H9 (cell line): ENCODE measurements at regions not wholly inside any gene's neighbourhood (a gene's known extent, or its start where the extent isn't known, plus 50 kb on each side); places are given as distances from the start of the nearest gene placed in this dataset.
"Not testable (repeated sequence)": the region's sequence is repeated elsewhere in the genome, so short reads cannot be mapped to it uniquely, and the experiment has no call there.

ENCODE experiments used
- DNase-seq: peaks from one replicate; pipeline ENCODE4 v3.0.0-alpha.2; 2017
- H2AFZ ChIP-seq: one replicate; pipeline ENCODE4 v1.6.1; 2013; ENCODE audit warnings: mild to moderate bottlenecking, low read length, control low read depth, moderate library complexity
- H2AK5ac ChIP-seq: 2 replicates; pipeline ENCODE4 v1.6.1; 2013; ENCODE audit warnings: low read length, control low read depth, mixed read lengths; ENCODE audit not compliant: insufficient read length
- H2BK120ac ChIP-seq: one replicate; pipeline ENCODE4 v1.6.1; 2013; ENCODE audit warnings: low read depth, mild to moderate bottlenecking, low read length, control low read depth, inconsistent platforms; ENCODE audit not compliant: poor library complexity, severe bottlenecking
- H2BK12ac ChIP-seq: 2 replicates; pipeline ENCODE4 v1.6.1; 2013; ENCODE audit warnings: low read length, control low read depth, mixed read lengths, low read depth; ENCODE audit not compliant: insufficient read length
- H2BK15ac ChIP-seq: 2 replicates; pipeline ENCODE4 v1.6.1; 2013; ENCODE audit warnings: low read depth, low read length, control low read depth
- H2BK20ac ChIP-seq: one replicate; pipeline ENCODE4 v1.6.1; 2013; ENCODE audit warnings: low read depth, mild to moderate bottlenecking, low read length, control low read depth, inconsistent platforms; ENCODE audit not compliant: poor library complexity, severe bottlenecking
- H2BK5ac ChIP-seq: 2 replicates; pipeline ENCODE4 v1.6.1; 2013; ENCODE audit warnings: low read length, control low read depth, mixed read lengths; ENCODE audit not compliant: insufficient read length
- H3K14ac ChIP-seq: 2 replicates; pipeline ENCODE4 v1.6.1; 2013; ENCODE audit warnings: low read length, control low read depth; ENCODE audit not compliant: insufficient read depth
- H3K18ac ChIP-seq: 2 replicates; pipeline ENCODE4 v1.6.1; 2013; ENCODE audit warnings: low read depth, mild to moderate bottlenecking, mixed read lengths, low read length, control low read depth; ENCODE audit not compliant: insufficient read length
- H3K23ac ChIP-seq: 2 replicates; pipeline ENCODE4 v1.6.1; 2013; ENCODE audit warnings: low read length, control low read depth, mixed read lengths, low read depth; ENCODE audit not compliant: insufficient read length
- H3K23me2 ChIP-seq: 2 replicates; pipeline ENCODE4 v1.6.1; 2013; ENCODE audit warnings: low read depth, mild to moderate bottlenecking, mixed read lengths, low read length, control low read depth; ENCODE audit not compliant: insufficient read length, poor library complexity, severe bottlenecking
- H3K27ac ChIP-seq: 2 replicates; pipeline ENCODE4 v1.5.1; 2013; ENCODE audit warnings: low read length, control low read depth, mixed read lengths, low read depth; ENCODE audit not compliant: insufficient read length
- H3K27me3 ChIP-seq: 2 replicates; pipeline ENCODE4 v1.6.1; 2013; ENCODE audit warnings: low read length, control low read depth, inconsistent platforms; ENCODE audit not compliant: insufficient read depth
- H3K4ac ChIP-seq: 2 replicates; pipeline ENCODE4 v1.6.1; 2013; ENCODE audit warnings: low read depth, mild to moderate bottlenecking, control low read depth, inconsistent platforms, low read length, moderate library complexity
- H3K4me1 ChIP-seq: 2 replicates; pipeline ENCODE4 v1.6.1; 2013; ENCODE audit warnings: low read length, control low read depth, inconsistent platforms; ENCODE audit not compliant: insufficient read depth
- H3K4me2 ChIP-seq: 2 replicates; pipeline ENCODE4 v1.6.1; 2013; ENCODE audit warnings: low read length, control low read depth, mixed read lengths; ENCODE audit not compliant: insufficient read length, insufficient read depth
- H3K56ac ChIP-seq: 2 replicates; pipeline ENCODE4 v1.6.1; 2013; ENCODE audit warnings: low read depth, mild to moderate bottlenecking, mixed read lengths, low read length, control low read depth; ENCODE audit not compliant: insufficient read length
- H3K79me1 ChIP-seq: 2 replicates; pipeline ENCODE4 v1.6.1; 2013; ENCODE audit warnings: low read depth, mild to moderate bottlenecking, moderate library complexity, low read length, control low read depth, inconsistent platforms; ENCODE audit not compliant: insufficient read depth, poor library complexity, severe bottlenecking
- H3K79me2 ChIP-seq: 2 replicates; pipeline ENCODE4 v1.6.1; 2013; ENCODE audit warnings: low read length, control low read depth, inconsistent platforms; ENCODE audit not compliant: insufficient read depth
- H3K9ac ChIP-seq: 2 replicates; pipeline ENCODE4 v1.6.1; 2013; ENCODE audit warnings: low read length, control low read depth, mixed read lengths; ENCODE audit not compliant: insufficient read length; ENCODE audit errors: extremely low read depth
- H3K9me3 ChIP-seq: one replicate; pipeline ENCODE4 v1.6.1; 2013; ENCODE audit warnings: low read depth, low read length, inconsistent platforms; ENCODE audit not compliant: control insufficient read depth
- H3T11ph ChIP-seq: one replicate; pipeline ENCODE4 v1.6.1; 2013; ENCODE audit warnings: mild to moderate bottlenecking, low read length, control low read depth, inconsistent platforms
- H4K20me1 ChIP-seq: one replicate; pipeline ENCODE4 v1.6.1; 2013; ENCODE audit not compliant: control insufficient read depth, insufficient read length, insufficient read depth
- H4K5ac ChIP-seq: 2 replicates; pipeline ENCODE4 v1.6.1; 2013; ENCODE audit warnings: low read depth, mild to moderate bottlenecking, mixed read lengths, low read length, control low read depth; ENCODE audit not compliant: insufficient read length
- H4K8ac ChIP-seq: replicated peaks from 2 replicates; pipeline ENCODE4 v1.6.1; 2013; ENCODE audit warnings: low read length, control low read depth, mixed read lengths, low read depth; ENCODE audit not compliant: insufficient read length
- H4K91ac ChIP-seq: 2 replicates; pipeline ENCODE4 v1.6.1; 2013; ENCODE audit warnings: low read depth, mild to moderate bottlenecking, moderate library complexity, mixed read lengths, low read length, control low read depth; ENCODE audit not compliant: insufficient read length
- H3K27ac Mint-ChIP-seq, 3 experiments: 2 replicates in 2 of 3; 3 replicates in 1 of 3; pipeline ENCODE4 v1.8.0; 2020 to 2021; ENCODE audit warnings: mixed read lengths in 3 of 3, mild to moderate bottlenecking in 1 of 3, moderate library complexity in 1 of 3
- H3K27me3 Mint-ChIP-seq: 2 replicates; pipeline ENCODE4 v1.8.0; 2021; ENCODE audit warnings: low read depth, mild to moderate bottlenecking, moderate library complexity, mixed read lengths
- H3K36me3 Mint-ChIP-seq, 3 experiments: 2 replicates in 2 of 3; 3 replicates in 1 of 3; pipeline ENCODE4 v1.8.0; 2020 to 2021; ENCODE audit warnings: low read depth in 3 of 3, mixed read lengths in 3 of 3; ENCODE audit not compliant: insufficient read depth in 1 of 3
- H3K4me1 Mint-ChIP-seq, 2 experiments: 2 replicates each; pipeline ENCODE4 v1.8.0; 2020; ENCODE audit warnings: mixed read lengths in 2 of 2
- H3K4me3 Mint-ChIP-seq, 2 experiments: 2 replicates in 1 of 2; 3 replicates in 1 of 2; pipeline ENCODE4 v1.8.0; 2020 to 2021; ENCODE audit warnings: mild to moderate bottlenecking in 2 of 2, mixed read lengths in 2 of 2, moderate library complexity in 1 of 2
- H3K9me3 Mint-ChIP-seq, 2 experiments: 2 replicates in 1 of 2; 3 replicates in 1 of 2; pipeline ENCODE4 v1.8.0; 2020; ENCODE audit warnings: mild to moderate bottlenecking in 2 of 2, mixed read lengths in 2 of 2, moderate library complexity in 1 of 2
- WGBS: extraction: QIAGEN DNeasy Blood & Tissue Kit; methylation state at CpG from one replicate; pipeline ENCODE4 v1.1.7; 2013; ENCODE audit warnings: missing lambda C conversion rate, low lambda C conversion rate, mixed read lengths; ENCODE audit not compliant: insufficient read length; ENCODE audit errors: extremely low coverage; 5-methylcytosine and 5-hydroxymethylcytosine counted together
- TF ChIP-seq, protein P1 (sequence below): fragments of 200-600 bp; sonication (generic); conservative IDR thresholded peaks from 3 replicates; pipeline ENCODE4 v1.8.0; 2021; ENCODE audit warnings: antibody characterized with exemption, mild to moderate bottlenecking

GRCh38 chr2:184455624-184456023, 142.7 kb upstream of the ZNF804A start:
- Histone ChIP-seq H3K14ac (no peak overlapping the region), H3K9ac (no peak overlapping the region), H4K91ac (no peak overlapping the region), H3K4me1 (no peaks in the 10 kb centered on the region), H2AK5ac (no peak overlapping the region), H4K20me1 (no peaks in the 10 kb centered on the region), H3K79me2 (no peaks in the 10 kb centered on the region), H3K4ac (no peak overlapping the region), H3K9me3 (no peaks in the 10 kb centered on the region), H3K79me1 (no peaks in the 10 kb centered on the region), H2AFZ (no peak overlapping the region), H3K27ac (no peak overlapping the region), H2BK12ac (no peak overlapping the region), H3K27me3 (no peaks in the 10 kb centered on the region), H2BK5ac (no peak overlapping the region), H3K18ac (no peak overlapping the region), H3T11ph (no peak overlapping the region), H4K8ac (no peak overlapping the region), H2BK20ac (no peak overlapping the region), H3K23me2 (no peaks in the 10 kb centered on the region), H3K4me2 (no peak overlapping the region), H2BK120ac (no peak overlapping the region), H3K23ac (no peak overlapping the region), H3K56ac (no peak overlapping the region), H2BK15ac (no peak overlapping the region), H4K5ac (no peak overlapping the region)
- DNase-seq: no peak
- Mint-ChIP-seq H3K27ac (no peak overlapping the region), H3K4me1 (no peaks in the 10 kb centered on the region), H3K27me3 (no peaks in the 10 kb centered on the region), H3K9me3 (no peaks in the 10 kb centered on the region), H3K36me3 (no peaks in the 10 kb centered on the region), H3K4me3 (no peak overlapping the region)
- no CpG with 5 or more reads among the region's 1 CpG for WGBS
- TF ChIP-seq, protein P1, sequence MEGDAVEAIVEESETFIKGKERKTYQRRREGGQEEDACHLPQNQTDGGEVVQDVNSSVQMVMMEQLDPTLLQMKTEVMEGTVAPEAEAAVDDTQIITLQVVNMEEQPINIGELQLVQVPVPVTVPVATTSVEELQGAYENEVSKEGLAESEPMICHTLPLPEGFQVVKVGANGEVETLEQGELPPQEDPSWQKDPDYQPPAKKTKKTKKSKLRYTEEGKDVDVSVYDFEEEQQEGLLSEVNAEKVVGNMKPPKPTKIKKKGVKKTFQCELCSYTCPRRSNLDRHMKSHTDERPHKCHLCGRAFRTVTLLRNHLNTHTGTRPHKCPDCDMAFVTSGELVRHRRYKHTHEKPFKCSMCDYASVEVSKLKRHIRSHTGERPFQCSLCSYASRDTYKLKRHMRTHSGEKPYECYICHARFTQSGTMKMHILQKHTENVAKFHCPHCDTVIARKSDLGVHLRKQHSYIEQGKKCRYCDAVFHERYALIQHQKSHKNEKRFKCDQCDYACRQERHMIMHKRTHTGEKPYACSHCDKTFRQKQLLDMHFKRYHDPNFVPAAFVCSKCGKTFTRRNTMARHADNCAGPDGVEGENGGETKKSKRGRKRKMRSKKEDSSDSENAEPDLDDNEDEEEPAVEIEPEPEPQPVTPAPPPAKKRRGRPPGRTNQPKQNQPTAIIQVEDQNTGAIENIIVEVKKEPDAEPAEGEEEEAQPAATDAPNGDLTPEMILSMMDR: no peak

GRCh38 chr2:184456693-184457092, 141.6 kb upstream of the ZNF804A start:
- not testable (repeated sequence) for H3T11ph ChIP-seq, H4K20me1 ChIP-seq, H3K23ac ChIP-seq, H3K9me3 ChIP-seq, H2AK5ac ChIP-seq, H2BK12ac ChIP-seq, H3K79me2 ChIP-seq, H3K56ac ChIP-seq, H3K27me3 ChIP-seq, H3K18ac ChIP-seq, H2BK120ac ChIP-seq, H3K27me3 Mint-ChIP-seq, H2BK5ac ChIP-seq, H3K36me3 Mint-ChIP-seq, H3K27ac Mint-ChIP-seq, DNase-seq, H4K8ac ChIP-seq, H4K5ac ChIP-seq, H3K27ac ChIP-seq, H3K23me2 ChIP-seq, H3K4me3 Mint-ChIP-seq, H3K4ac ChIP-seq, H3K9me3 Mint-ChIP-seq, H2AFZ ChIP-seq, H4K91ac ChIP-seq, H3K9ac ChIP-seq, H3K14ac ChIP-seq, H3K4me1 ChIP-seq, H3K4me2 ChIP-seq, H3K4me1 Mint-ChIP-seq, H2BK20ac ChIP-seq, H3K79me1 ChIP-seq, H2BK15ac ChIP-seq
- no CpG with 5 or more reads among the region's 10 CpGs for WGBS
